Middle frontal gyrus (tissue), 1 donor: ENCODE measurements at regions not wholly inside any gene's neighbourhood (a gene's known extent, or its start where the extent isn't known, plus 50 kb on each side); places are given as distances from the start of the nearest gene placed in this dataset.
A peak's percentile ranks its signal among the peaks of the same experiment; 100 is the strongest.

Experiments
- DNase-seq: peaks from one replicate; pipeline ENCODE4 v3.0.0-alpha.2; 2015; ENCODE audit warnings: low spot score; ENCODE audit errors: extremely low spot score

DNA sequence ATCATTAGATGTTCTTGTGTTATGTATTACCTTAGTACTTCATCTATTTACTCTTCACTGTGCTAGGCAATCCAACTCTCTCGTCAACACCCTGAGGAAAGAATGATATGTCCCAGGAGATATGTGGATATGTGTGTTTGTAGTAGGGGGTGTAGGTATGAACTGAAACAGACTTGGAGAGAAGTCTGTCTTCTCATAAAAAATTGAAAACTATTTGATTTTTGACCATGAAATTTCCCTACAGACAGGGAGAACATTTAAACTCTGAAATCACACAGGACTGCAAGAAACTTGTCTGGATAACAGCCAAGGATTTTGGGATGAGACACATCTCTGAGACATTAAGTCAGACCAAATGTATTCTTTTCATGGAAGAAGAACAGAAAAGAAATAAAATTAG is 967.0 kb upstream of the FAT3 start:
- DNase-seq, result no peak

DNA sequence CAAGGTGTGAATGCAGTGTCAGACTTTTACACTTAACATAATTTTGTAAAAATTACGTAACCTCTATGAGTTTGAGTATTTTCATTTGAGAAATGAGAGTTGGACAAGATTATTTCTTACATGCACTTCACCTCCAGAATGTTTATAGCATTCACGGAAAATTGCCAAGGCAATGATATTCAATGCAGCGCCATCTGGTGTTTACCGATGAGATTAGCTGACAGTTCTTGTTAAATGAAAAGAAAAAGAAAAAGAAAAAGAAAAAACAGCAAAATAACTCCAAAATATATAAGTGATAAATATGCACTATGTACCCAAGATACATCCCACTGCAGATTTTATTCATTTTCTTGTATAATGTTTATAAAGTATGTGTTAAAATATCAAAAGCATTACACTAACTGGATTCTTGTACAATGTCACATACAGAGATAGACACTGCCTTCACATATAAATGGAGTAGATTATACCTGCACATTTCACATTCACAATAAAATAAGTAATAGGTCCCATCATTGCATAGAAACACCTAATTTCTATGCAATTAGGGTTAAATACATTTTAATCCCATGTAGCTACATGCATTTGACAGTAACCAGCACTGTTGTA is 976.3 kb upstream of the FAT3 start:
- DNase-seq, result no peak

DNA sequence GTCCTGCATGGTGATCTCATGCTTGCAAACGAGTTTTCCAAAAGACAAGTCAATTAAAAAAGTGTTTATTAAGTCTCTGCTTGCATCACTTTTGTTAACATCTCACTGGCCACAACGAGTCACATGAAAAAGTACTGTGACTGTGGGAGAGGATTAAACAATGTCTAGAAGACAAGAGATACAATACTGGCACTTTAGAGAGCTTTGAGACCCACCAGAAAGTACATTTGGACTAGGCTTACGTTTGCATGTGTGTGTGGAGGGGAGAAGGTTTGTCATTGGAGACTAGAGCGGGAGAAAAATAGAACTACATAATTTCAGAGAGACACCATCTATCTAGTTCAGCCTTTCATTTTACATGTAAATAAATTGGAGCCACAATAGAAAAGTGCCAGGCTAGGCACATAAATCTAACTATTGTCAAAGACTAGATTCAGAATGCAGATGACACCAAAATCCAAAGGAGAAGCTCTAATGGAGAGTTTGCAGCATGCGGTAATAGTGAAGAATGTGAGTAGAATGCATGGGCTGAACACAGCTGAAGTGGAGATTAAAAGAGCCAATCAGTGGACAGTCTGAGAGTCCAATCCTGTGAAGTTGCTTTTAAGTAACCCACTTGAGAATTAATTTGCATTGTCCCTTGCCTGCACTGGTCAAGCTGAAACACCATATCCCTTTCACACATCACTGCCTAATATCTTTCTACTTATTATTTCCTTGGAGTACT is 977.4 kb upstream of the FAT3 start:
- DNase-seq, result no peak

DNA sequence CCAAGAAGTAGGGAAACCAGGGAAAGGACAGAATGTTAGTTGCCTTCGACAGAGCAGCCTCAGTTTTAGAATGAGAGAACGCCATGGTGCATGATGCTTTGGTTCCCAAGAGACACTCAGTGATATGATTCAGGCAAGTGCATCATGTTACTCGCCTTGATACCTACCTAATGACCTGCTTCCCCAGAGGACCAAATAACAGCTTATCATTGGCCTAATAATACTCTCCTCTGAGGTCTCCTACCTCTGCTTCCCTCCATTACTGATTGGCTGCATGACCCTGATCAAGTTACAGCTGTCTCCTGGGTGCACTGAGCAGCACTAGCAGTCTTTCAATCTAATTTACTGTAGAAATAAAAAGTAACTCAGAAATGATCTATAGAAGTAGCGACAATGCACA is 979.7 kb upstream of the FAT3 start:
- no peak for DNase-seq

DNA sequence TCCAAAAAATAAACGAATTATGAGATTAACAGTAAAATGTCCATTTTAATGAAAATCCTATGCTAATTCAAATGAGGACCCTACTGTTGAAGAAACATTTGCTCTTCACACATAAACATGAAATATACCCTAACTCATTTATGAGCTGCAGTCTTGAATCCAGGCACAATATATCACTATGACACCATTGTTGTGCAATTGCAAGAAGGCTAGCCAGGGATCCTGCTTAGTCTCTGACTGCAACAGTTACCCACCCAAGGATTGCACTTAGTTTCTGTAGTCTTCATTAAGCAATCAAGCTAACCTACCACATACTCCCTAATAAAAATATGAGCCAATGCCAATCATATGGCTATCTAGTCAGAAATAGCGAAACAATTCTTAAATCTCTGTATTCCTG is 981.0 kb upstream of the FAT3 start:
- no peak for DNase-seq

DNA sequence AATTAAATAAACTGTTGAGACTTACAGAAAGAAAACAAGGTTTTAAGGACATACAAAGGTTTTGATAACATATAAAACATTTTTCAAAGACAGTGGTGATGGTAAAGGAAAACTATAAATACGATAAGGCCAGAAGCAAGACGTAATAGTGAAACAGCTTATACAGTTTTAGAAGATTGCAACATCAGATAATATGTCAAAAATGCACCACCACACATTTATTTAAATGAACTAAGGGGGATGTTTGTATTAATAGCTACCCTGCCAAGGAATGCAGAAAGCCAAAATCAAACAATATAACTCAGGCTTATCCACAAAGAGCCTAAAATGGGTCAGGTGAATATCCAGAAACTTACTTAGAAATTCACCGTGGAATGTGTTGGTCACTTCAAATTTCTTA is 981.6 kb upstream of the FAT3 start:
- DNase-seq, result no peak

DNA sequence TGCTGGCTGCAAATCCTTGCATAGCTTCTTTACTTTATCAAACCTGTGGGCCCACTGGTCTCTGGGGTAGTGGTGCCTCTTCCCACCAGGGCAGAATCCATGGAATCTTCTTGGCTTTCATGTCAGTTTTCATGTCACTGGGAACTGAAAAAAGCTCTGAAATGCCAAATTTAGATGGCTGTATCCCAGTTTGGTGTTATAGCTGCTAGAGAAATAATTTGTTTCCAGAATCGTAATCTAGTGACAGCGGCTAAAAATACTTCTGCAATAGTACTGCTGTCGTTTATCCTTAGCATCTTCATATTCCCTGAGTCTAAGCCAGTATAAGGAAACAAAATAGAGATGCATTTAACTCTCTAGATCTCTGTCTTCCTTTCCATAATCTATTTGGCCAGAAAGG is 983.4 kb upstream of the FAT3 start:
- no peak for DNase-seq

DNA sequence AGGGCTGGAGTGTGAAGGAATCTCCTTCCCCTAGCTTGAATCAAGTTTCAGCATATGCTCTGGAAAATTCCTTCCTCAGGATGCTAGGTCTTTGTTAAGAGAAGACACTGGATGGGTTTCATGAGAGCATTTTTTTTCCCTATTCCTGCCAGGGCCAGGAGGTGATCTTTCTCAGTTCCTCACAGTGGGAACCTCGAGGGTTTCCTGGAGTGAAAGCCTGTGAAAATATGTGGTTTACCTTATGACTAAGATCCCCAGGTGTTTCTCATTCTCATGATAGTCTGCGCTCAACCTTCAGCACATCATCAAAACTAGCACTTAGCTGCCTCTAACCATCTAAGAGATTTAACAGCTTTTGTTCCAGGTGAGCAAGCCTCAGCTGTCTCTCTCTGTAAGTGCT is 985.3 kb upstream of the FAT3 start:
- no peak for DNase-seq

DNA sequence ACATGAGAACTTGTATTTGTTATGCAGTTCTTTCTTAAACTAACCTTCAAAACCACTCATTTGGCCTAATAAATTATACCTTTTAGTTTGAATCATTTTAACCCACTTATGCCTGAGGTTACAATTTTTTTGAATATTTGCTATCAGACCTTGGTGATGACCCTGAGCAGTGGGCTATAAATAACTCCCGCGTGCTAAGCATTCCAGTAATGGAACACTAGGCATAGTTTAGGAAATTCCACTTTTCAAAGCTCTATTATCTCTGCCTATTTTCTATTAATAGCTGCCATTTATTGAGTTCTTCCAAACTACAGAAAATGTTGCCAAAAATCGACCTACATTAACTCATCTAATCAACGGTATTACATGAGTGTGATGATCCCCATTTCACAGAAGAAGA is 993.4 kb upstream of the FAT3 start:
- no peak for DNase-seq

DNA sequence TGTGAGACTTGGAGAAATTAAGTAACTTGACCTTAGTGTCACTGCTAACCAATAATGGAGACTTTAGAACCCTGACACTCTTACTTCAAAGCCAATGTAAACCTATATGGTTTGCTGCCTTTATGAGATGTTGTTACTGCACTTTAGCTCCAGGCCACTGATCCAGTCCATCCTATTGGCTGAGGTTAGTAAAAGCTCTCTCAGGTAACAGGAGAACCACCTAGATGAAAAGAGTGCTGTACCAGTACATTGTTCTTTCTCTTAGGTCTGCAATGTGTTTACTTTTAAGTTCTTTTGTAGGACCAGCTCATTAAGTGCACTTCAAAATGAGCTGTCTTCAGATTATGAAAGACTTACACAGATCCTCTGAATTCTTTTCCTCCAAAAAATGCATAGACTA is 994.0 kb upstream of the FAT3 start:
- no peak for DNase-seq

DNA sequence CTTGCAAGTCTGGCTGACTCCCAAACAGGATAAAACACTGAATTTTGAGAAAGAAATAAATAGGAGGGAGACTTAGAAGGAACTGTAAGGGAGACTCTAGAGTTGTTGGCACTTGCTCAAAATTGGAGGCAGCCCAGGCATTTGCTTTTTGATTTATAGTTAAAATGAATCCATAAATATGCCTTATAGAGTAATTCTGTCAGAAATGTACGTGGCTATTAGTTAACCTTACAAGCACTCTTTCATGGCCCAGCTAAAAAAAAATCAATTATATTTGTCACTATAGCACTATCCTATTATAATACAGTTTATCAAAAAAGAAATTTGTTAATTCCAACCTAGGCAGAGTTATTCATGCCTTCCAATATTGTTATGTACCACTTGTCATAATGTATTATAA is 1000.0 kb upstream of the CHORDC1 start:
- no peak for DNase-seq

DNA sequence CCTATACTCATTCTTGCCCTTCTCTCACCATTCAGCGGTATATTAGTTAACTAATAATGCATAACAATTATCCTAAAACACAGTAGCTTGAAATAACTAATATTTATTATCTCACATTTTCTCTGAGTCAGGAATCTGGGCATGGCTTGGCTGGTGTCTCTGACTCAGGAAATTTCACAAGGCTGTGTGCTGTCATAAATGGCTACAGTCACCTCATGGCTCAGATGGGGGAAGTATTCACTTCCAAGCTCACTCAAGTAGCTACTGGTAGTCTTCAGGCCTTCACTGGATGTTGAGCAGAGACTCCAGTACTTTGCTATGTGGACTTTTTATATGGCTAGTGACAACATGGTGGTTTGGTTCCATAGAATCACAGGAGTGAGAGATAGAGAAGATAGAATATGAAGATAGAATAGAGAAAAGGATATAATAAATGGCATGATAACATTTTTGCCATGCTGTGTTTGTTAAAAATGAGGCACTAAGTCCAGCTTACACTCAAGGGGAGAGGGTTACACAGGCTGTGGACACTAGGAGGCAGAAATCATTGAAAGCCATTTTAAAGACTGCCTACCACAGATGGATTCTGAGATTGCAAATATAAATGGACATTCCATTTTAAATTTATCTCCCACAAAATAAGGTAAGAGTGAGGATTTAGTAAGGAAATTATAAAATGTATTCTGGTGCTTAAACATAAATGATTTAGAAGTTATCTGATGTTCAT is 997.8 kb upstream of the CHORDC1 start:
- no peak for DNase-seq

DNA sequence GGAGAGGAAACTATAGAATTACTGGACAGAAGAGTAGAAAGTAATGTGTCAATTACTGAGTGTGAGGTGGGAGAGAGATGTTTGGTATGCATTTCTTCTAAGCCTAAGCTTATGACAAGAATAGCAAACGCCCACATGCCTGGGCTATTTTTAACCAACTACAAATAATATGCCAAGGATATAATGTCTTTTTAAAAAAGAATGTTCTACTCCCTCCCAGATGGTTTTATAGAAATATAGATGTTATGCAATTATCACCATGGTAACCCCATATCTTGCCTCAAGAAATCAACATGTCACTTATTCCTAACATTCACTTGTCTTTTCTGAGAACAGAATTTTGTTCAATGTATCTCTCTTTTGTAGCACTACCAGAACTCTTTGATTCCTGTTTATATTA is 996.7 kb upstream of the CHORDC1 start:
- peak; percentile 22 for DNase-seq

DNA sequence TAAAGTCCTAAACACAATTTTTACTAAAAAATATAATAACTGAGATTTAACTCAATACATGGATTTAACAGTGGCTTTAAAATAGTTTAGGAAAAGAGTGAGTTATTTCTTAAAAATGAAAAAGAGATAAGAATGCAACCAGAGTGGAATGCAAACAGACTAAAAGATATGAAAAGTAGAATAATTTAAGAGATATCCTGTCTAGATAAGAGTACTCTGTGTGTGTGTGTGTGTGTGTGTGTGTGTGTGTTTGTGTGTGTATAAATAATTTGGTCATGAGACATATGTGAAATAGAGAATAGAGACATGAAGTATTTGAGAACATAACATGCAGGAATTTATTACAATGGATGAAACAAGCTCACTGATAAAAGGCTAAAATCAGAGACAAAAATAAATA is 986.9 kb upstream of the CHORDC1 start:
- DNase-seq, result no peak

DNA sequence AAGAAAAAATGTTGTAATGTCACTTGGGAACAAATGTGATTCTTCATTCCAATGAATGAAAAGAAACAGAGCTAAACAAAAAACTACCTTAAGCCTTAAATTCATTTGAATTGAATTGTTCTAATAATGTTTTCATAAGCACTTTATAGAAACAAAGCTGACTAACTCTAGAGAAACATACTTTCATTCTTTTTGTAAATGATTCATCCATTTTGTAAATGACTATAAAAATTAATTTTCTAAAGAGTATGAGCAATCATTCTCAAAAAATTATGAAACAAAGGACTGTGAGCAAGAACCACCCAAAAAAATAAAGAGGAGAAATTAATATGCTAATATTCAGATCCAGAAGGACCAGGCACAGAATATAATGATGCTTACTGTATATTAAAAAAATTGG is 986.5 kb upstream of the CHORDC1 start:
- DNase-seq, result no peak

DNA sequence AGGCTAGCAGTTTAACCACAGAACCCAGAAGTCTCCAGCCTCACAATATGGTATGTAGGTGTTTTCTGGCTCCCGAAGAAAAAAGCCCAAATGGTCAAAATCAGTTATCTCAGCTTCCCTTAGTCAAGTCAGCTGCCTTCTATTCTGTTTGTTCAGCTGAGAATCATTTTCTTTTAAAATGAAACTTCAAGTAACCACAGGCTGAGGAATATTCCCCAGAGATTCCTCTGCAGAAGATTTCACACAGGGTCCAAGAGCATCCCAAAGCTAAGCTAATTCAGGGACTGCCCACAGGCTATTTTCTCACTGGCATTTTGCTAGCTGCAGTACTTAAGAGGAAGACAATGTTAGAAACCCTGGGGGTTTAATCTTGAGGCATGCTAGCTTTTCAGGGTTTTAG is 977.0 kb upstream of the CHORDC1 start:
- DNase-seq, result no peak

DNA sequence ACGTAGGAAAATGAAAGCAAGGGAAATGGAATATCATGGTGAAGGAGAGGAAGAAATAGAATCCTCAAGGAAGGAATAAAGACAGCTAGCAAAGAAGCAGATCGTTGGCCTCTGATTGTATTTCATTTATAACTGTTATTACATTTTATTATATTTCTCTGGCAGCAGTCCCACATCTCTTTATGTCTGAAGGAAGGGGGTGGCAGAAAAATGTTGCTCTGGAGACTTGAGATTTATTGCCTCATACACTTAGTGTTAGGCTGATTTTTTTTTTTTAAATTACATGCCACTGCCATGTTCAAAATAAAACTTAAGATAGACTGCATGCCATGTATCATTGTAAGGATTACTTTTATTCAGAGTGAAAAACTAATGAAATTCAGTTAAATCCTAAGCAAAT is 971.7 kb upstream of the CHORDC1 start:
- DNase-seq, result no peak

DNA sequence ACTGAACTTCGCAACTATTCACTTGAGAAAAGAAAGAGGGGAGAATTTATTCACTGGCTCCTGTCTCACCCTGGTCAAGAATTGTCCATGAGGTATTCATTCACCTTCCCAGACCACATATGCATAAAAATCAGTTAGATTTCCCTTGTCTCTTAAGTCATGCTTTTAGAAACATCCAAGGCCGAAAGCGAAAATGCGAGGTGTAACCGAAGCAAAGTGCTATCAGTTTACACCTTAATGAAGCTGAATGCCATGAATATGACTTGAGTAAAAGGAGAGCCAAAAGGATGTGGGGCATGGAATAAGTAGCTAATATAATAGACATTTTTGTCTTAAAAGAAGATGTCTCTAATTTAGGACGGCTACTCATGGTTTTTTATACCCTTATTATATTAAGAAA is 965.6 kb upstream of the CHORDC1 start:
- DNase-seq, result no peak

DNA sequence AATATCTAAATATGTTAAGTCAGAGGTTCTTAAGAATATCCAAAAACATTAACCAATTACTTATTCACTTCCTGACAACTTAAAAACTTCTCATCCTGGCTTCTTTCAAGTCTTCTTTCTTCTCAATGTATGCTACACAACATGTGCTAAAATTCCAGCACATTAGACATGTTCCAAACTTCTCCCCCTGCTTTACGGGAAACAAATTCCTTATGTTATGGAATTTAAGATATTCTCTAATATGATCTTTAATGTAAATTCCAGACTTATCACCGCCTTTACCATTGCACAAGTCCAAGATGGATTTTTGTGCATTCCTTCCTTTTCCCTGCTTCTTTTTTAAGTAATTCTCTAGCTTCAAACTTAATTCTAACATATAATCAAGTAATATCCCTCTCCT is 964.5 kb upstream of the CHORDC1 start:
- no peak for DNase-seq

DNA sequence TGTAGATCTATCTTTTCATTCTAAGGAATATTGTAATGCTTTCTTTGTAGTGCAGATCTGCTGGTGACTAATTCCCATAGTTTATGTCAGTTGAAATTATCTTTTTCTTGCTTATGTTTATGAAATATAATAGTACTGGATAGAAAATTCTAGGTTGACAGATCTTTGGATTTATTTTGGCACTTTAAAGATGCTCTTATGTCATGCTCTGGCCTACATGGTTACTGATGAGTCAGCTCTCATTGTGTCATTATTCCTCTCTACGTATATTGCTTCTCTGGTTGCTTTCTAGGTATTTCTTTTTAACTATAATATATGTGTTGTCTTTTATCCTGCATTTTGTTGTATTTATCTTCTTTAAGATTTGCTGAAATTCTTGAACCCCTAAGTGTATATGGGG is 955.5 kb upstream of the CHORDC1 start:
- no peak for DNase-seq

DNA sequence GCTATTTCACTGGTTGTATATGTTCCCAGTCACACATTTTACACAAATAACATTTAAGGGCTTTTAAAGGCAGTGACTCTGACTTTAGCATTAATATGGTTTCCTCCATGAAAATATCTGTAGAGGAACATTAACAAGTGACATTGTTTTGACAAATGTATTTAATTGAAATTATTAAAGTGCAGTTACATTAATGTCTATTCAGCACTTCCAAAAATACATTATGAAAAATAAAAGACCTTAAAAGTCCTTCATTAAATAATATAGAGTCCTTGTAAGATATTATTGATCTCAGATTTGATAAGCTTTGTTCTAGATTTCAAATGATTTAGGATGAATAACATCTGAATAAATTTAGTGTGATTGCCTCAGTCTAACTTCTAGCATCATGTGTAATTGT is 951.9 kb upstream of the CHORDC1 start:
- DNase-seq, result no peak

DNA sequence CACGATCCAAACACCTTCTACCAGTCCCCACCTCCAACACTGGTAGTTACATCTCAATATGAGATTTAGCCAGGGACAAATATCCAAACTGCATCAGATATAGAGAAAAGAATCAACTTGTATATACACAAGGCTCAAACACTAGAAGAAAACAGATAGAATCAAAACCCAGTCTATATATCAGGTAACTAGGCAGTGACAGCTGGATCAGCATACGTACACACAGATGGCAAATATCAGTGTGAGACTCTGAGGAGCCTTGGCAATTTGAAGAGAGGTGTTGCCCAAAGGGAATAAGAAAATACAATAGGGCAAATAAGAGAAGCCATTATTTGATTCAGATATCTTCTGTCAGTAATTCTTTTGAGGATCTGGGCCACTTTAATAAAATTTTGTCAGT is 951.3 kb upstream of the CHORDC1 start:
- no peak for DNase-seq

DNA sequence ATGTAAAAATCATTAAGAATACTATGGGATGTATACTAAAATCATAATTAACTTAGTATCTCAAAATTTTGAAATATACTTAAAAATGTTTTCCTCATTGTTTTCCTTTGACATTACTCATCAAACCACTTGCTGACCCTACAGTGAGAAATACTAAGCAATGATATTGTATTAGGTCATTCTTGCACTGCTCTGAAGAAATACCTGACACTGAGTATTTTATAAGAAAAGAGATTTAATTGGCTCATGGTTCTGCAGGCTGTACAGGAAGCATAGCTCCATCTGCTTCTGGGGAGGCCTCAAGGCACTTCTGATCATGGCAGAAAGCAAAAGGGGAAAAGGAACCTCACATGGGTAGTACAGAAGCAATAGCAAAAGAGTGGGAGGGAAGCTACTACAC is 950.9 kb upstream of the CHORDC1 start:
- DNase-seq, result no peak
